ENCODE measurements at regions not wholly inside any gene's neighbourhood (a gene's known extent, or its start where the extent isn't known, plus 50 kb on each side); places are given as distances from the start of the nearest gene placed in this dataset.

- TF ChIP-seq CTCF (conservative IDR thresholded peaks at IDR 0.05 in 1 of 2, IDR thresholded peaks at IDR 0.05 in 1 of 2; ENCODE audit: low read depth in 1 of 2, low read length in 2 of 2) (no peak), EZH2 (IDR thresholded peaks at IDR 0.05; ENCODE audit: low read length, missing control alignments) (no peak)
Measured at GRCh38 chr2:21539685-21540084, 415.9 kb downstream of the TDRD15 start.
